COR-L47 (cell line): ENCODE measurements at regions not wholly inside any gene's neighbourhood (a gene's known extent, or its start where the extent isn't known, plus 50 kb on each side); places are given as distances from the start of the nearest gene placed in this dataset.
A peak's percentile ranks its signal among the peaks of the same experiment; 100 is the strongest.

ENCODE experiments used
- DNase-seq: peaks from one replicate; lab custom pipeline; 2025; lab: John Stamatoyannopoulos, UW

DNA sequence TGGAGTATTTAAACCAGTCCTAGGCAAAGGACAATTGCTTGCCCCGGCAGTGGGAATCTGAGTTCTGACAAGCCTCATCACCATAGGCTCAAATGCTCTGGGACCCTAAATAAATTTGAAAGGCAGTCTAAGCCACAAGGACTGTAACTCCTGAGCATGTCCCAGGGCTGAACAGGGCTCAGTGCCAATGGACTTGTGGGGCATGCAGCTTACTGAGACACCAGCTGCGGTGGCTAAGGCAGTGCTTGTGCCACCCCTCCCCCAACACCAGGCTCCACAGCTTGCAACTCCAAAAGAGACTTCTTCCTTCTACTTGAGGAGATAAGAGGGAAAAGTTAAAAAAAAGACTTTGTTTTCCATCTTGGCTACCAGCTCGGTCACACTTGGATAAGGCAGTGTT, 289.7 kb upstream of the DCBLD2 start:
- no peak for DNase-seq

DNA sequence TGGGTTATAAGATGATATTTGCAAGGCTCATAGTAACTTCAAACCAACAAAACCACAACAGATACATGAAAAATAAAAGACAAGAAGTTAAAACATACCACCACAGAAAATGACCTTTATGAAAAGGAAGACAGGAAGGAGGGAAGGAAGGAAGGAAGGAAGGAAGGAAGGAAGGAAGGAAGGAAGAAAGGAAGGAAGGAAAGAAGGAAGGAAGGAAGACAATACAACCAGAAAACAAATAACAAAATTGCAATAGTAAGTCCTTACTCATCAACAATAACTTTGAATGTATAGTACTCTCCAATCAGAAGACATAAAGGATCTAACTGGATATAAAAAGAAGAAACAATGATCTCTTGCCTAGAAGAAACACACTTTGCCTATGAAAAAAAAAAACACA, 287.4 kb upstream of the DCBLD2 start:
- DNase-seq, result no peak

DNA sequence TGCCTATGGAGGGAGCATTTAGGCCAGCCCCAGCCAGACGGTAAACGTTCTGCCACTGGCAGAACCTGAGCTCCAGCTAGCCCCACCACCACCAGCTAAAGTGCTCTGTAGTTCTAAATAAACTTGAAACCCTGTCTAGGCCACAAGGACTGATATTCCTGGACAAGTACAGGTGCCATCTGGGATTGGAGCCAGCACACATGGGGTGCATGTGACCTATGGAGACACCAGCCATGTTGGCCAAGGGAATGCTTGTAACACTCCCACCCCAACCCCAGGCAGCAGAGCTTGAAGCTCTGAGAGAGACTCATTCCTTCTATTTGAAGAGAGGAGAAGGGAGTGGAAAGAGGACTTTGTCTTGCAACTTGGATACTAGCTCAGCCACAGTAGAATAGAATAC, 284.5 kb upstream of the DCBLD2 start:
- DNase-seq, result no peak

DNA sequence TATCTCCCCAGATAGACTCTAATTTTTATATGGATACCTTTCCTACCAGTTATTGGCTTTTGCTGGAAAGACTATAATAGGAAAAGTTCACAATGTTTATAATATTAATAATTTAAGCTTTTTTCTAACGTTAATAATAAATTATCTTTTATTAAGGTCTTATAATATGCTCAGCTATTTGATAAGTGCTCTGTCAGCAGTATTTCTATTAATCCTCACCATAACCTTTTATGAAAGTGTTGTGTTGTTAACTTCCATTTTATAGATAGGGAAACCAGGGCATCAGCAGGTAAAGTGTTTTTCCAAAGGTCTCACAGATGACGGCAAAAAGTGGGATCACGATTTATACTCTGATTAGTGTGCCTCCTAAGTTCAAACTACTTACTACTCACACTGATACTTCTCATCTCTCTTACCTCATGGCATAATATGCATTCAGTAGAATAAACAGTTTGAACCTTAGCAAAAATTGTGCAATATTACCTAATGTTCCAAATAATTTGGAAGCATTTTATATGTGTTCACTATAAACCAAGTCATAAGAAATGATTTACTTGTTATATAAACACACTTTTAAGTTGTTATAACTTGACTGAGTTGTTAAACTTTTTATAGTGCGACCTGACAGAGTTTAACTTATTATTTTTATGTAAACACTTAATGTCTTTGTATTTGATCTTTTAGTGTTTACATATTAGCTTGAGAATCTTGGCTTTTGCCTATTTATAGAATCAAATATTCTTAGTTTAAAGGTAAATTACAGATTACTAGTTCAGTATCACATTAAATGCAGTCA, 274.9 kb upstream of the DCBLD2 start:
- no peak for DNase-seq

DNA sequence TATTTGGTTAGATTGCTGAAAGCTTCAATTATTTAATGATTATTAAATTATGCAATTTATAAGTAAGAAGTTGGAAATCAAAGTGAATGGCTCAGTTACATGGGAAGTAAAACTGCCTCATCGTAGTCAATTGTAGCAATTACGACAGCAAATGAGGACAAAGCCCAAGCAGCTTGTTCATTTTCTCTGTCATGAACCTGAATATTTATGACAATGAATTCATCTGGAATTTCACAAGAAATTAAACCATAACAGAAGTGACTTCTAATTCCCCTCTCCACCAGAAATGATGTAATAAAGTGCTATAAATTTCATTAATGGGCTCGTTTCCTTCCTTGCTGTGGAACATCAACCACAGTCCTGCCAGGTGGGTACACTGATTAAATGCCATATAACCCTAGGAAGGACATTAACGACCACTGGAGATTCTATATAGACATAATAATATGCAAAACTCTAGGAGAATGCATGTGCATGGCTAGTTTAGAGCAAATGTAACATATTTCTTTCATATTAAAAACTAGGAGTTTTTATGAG, 273.8 kb upstream of the DCBLD2 start:
- DNase-seq, result no peak

DNA sequence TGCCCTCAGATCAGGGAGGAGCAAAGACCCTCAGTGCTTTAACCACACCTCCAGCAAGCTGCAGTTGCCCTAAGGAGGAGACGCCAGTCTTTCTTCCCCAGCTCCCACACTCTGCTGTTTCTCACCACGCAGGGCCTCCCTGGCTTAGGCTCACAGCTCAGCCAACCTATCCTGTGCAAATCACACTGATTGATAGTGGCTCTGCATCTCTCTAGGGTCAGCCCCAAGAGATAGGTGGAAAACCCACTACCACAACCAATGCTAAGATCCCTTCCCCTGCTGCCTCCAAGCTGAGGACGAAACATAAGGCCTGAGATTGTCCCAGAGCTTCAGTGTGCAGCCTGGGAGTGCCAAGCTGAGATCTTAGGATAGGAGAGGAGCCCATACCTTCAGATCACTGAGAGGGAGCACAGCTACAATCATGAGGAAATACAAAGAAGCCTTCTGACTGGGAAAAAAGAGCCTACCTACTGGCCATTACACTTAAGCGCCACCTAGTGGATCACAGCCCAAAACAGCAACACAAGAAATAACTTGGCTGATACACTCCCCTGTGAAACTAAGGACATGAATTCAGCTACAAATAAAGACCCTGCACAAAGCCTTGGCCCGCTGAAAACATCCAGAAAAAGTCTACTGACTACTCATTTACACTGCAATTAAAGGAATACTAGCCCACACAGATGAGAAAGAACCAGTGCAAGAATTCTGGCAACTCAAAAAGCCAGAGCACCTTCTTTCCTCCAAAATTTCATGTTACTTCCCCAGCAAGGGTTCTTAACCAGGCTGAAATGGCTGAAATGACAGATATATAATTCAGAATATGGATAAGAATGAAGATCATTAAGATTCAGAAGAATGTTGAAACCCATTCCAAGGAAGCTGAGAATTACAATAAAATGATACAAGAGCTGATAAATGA, 271.5 kb upstream of the DCBLD2 start:
- peak; percentile 47 for DNase-seq

DNA sequence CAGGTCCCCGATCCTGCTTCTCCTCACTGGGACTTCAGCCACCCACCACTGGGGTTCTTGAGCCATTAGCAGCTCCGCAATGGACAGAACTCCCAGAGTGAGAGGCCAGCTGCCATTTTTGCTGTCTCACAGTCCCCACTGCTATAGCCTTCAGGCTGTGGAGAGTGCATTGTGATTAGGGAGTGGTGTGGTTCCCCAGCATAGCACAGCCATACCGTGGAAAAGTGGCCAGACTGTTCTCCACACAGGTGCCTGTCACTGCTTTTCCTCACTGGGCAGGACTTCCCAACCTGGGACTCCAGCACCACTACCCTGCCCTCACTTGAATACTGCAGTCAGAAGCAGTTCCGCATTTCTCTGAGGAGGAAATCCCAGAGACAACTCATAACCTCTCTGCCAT, 270.3 kb upstream of the DCBLD2 start:
- no peak for DNase-seq

DNA sequence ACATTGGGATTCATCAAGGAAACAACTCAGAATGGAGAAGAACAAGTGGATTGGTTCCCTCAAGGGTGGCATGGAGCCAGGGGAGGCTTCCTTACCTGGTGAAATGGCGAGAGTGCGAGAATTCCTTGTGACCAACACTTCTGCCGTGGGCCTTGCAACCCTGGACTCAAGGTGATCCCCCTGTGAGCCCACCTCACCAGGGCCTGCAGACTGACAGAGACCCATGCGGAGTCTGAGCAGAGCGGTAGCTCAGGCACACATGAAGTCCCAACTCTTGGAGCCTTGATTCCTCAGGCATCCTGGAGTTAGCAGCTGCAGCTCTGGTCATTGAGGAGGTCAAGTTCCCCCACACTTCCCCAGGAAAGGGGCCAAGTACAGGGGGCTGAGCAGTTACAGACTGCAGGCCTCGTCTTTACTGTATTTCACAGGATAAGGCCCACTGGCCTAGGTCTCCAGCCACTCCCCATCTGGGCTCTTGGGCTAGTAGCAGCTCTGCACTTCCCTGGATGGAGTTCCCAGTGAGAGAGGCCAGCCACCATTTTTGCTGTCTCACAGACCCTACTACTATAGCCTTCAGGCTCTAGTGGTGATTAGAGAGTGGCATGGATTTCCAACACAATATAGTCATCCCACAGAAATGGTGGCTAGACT, 269.5 kb upstream of the DCBLD2 start:
- no peak for DNase-seq

DNA sequence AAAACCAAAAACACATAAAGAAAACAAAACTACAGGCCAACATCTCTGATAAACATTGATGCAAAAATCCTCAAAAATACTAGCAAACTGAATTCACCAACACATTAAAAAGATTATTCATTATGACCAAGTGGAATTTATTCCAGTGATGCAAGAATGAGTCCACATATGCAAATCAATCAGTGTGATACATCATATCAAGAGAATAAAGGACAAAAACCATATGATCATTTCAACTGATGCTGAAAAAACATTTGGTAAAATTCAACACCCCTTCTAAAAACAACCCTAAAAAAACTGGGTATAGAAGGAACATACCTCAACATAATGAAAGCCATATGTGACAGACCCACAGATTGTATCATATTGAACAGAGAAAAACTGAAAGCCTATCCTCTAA, 265.6 kb upstream of the DCBLD2 start:
- DNase-seq, result no peak

DNA sequence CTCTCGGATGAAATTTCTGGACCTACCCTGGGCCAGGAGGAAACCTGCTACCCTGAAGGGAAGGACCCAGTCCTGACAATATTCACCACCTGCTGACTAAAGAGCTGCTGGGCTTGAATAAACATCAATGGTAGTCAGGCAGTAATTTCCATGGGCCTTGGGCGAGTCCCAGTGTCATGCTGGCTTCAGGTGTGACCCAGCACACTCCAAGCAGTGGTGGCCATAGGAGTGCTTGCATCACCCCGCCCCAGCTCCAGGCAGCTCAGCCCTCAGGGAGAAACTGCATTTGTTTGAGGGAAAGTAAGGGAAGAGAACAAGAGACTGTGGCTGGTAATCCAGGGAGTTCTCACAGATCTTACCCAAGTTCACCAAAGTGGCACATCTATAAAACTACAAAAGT, 261.8 kb upstream of the DCBLD2 start:
- no peak for DNase-seq

DNA sequence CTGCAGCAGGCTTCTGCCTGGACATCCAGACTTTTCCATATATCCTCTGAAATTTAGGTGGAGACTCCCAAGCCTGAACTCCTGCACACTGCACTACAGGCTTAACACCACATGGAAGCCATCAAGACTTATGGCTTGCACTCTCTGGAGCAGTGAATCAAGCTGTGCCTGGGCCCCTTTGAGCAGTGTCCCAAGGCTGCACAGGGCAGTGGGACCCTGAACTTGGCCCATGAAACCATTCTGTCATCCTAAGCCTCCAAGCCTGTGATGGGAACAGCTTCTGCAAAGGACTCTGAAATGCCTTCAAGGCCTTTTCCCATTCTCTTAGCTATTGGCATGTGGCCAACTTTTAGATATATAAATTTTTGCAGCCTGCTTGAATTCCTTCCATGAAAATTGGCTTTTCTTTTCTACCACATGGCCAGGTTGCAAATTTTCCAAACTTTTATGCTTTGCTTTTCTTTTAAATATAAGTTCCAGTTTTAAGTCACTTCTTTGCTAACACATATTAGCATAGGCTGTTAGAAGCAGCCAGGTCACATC, 257.8 kb upstream of the DCBLD2 start:
- DNase-seq, result no peak

DNA sequence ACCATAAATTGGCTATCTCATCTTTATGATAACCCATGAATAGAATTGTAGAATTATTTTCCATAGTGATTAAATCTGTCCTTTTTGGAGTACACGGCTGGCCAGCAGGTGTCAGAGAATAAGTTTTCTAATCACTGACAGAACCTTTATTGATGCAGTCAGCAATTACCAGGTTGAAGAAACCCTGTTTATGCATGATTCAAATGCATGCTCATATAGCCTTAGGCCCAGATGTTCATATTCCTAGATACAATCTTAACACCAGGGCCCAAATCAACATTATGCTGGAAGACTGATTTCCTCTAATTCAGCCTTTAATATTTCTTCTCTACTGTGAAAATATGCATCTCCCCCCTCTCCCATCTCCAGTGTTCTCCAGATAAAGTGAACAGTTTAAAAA, 243.5 kb upstream of the DCBLD2 start:
- DNase-seq, result no peak

DNA sequence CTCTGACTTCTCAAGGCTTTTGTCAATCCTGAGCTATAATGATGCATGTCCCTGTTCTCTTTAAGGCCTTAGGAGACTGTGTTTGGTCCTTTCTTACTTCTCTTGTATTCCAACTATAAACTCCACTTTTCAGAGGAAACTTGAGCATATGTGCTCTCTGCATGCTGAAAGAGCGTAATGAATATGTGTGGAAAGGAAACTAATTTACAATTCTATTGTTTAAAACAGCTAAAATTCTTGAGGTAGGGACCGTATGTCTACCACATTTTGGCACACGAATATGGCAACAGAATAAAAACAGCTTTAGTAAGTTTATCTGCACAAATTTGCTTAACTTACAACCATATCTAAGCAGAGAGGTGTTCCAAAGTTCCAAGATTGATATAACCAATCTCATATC, 242.0 kb upstream of the DCBLD2 start:
- no peak for DNase-seq

DNA sequence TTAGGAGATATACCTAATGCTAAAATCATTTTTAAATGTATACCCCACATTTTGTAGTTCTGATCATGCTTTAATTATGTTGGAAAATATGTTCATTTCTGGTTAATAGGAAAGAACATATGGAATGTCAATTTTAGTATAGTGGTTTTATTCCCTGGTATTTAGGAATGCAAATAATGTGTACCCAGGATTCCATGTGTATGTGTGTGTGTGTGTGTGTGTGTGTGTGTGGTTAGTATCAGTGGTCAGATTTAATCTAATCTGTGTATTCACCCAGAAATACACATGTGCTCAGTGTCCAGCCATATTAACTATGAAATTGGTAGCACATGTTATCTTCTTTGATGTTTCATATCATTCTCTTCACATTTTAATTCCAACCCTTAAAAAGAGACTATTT, 233.5 kb upstream of the DCBLD2 start:
- DNase-seq, result no peak

DNA sequence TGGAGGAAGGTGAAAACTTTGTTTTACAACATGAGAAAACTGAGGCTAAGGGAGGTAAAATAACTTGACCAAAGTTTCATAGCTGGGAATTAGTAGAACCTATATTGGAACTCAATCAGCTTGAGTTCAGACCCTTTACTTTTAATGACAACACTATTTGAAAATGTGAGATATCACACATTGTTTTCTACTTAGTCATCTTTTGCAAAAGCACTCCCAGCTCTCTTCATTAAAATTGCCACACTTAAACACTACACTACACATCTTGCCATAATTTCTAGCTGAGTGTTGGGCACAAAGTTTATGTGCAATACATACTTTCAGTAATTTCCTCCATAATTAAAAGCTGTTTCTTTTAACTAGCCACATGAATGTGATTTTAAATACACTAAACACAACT, 230.4 kb upstream of the DCBLD2 start:
- DNase-seq, result no peak

DNA sequence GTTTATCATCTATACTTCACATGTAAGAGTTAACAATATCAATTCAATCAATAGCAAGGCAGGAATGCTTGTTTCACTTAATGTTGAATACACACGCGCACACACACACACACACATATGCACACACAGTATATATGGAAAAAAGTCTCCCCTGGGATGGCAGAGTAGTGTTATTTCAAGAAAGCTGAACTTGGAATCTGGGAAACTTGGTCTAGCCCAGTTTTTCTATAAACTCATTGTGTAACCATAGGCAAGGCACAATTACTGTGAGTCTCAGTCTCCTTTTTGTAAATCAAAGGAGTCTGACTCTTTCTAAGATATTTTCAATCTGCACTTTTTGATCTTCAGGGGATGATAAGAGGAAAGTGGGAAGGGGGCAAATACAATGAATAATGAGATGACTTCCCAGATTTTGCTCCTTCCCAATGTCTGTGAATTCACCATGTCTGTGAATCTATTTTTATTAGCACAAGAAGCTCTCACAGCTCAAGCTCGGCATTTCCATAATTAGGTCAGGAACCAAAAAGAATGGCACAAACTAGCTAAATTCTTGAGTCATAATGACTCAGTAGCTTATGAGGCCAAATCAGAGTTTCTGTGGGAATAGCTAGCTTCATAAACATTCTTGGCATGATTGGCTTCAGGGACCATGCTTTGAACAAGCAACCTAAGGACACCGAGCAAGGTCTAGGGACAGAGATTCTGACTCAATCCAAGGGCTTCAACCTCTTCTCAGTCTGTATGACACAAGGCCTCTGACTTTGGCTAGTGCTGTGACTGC, 227.4 kb upstream of the DCBLD2 start:
- DNase-seq, result no peak

DNA sequence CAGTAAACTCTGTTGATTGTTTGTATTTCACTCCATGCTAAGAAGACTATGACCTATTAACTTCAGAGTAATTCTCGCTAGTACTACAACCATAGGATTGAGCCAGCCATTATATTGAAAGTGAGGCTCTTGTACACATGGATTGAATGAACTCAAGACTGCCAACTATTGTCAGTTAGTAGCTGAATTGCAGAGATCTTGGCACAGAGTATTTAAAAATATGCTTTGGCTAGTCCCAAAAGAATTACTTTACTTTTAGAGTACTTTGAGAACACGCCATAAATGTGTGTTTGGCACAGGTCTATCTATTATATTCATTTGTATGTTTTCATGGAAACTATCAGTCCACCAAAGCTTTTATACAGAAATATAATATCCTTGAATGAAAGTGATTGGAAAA, 226.7 kb upstream of the DCBLD2 start:
- no peak for DNase-seq

DNA sequence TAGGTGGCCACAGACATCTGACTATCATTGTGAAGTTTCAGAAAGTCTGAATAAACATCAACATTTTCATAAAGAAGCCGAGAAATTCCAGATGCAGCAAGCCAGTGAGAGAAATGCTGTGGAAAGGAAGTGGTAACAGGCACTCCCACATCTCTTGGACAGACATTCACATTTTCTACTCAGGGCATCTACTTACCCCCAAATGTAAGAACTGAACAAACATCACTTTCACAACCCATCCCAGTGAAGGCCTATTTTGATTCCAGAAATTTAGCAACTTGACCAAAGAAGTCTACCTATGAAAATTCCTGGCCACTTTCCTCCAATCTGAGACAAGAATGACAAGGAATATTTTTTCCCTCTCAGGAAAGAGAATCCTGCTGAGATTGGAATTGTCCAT, 224.8 kb upstream of the DCBLD2 start:
- no peak for DNase-seq

DNA sequence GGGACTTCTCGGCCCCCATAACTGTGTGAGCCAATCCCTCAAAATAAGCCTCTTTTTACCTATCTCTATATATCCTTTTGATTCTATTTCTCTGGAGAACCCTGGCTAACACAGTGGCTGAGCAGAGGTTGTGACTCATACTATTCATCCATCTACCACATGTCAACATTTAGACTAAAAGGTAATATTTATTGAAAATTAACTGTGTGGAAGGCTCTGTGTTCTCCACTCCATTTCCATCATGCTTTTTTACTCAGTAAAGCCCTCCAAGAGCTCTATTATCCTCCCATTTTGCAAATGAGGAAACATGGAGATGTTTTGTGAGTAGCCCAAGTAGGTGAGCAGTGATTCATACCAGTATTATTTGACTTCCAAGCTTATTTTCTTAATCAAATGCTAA, 217.9 kb upstream of the DCBLD2 start:
- no peak for DNase-seq

DNA sequence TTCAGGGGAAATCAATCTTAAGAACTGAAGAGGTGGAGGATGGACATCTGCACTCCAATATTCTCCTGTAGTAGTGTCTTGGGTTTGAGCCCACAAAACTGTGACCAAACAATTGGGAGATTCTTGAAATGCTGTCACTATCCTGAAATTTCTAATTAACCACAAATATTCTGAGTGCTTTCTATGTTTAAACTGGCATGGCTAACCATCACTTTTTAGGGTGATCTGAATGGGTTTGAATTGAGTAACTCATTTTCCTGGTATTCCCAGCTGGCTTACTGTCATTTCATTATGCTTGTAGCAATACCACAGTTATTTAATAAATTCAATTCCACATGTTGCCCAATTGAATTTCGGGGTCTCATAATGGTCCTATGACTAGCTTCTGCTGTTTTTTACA, 216.9 kb upstream of the DCBLD2 start:
- DNase-seq, result no peak

DNA sequence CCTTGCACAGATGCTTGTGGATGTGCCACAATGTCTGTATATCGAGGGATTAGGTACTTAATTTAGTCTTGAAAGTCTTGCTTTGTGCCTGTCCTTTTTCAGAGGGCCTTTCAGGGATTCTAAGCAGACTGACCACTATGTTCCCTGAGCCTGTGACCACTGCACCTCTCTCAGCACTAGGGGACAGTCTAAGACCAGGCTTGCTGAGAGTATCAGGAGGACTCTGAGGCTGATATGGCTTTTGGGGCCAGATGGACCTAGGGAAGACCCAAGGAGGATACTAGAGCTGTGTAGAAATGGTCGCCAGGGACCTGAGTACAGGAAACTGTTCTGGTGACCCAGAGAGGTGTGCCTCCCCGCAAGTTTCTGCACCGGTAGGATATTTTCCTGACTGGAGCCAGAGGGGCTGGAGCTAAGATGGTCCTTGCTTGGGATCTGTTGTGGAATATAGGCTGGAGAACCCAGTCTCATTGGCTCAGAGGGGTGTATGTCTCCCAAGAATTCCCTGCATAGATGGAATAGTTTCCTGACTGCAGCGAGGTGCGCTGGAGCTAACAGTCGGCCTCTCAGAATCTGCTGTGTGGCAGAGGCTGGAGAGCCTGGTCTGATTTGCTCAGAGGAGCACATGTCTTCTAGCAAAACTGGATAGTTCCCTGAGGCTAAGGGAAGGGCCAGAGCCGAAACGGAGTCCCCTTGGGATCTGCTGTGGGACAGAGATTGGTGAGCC, 213.2 kb upstream of the DCBLD2 start:
- no peak for DNase-seq
